ENCODE measurements at regions not wholly inside any gene's neighbourhood (a gene's known extent, or its start where the extent isn't known, plus 50 kb on each side); places are given as distances from the start of the nearest gene placed in this dataset.

DNA sequence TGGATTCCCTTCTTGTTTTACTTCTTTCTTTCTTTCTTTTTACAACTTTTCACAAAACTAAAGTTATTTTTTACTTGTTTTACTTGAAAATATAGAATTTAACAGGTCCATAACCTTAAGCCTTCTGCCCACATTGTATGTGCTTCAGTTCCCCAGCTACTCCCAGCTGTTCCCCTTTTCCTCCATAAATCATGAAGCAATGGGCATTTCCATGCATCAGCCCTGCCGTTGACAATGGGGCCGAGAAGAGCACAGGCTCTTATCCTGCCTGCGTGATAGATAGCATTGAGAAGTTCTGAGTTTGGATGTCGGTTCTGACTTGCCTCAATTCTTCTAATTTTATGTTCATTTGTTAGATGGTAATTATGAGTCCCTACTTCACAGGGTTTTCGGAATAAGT, 583.8 kb downstream of the CDH26 start:
- no peak for DNase-seq

DNA sequence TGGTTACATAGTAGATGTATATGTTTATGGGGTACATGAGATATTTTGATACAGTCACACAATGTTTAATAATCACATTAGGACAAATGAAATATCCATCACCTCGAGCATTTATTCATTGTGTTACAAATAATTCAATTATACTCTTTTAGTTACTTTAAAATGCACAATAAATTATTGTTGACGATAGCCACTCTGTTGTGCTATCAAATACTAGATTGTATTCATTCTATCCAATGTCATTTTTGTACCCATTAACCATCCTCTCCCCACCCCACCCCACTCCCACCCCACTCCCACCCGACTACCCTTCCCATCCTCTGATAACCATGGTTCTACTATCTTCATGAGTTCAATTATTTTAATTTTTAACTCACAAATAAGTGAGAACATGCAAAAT, 585.4 kb downstream of the CDH26 start:
- no peak for DNase-seq

DNA sequence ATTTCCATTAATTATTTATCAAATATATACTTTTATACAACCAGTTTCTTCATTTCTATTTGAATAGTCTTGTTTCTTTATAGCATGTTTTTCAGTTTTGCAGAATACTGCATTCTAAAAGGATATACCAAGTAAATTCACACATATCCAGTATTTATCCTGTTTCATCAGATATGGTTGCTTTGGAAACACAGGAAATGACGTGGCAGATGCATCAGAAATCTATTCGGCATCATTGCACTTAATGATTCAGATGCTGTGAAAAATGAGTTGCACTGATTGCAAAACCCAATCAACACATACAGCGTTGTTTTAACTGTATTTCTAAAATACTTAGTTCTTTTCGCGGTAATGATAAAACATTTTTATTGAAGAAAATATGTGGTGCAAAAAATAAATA, 594.9 kb downstream of the CDH26 start:
- DNase-seq, result no peak

DNA sequence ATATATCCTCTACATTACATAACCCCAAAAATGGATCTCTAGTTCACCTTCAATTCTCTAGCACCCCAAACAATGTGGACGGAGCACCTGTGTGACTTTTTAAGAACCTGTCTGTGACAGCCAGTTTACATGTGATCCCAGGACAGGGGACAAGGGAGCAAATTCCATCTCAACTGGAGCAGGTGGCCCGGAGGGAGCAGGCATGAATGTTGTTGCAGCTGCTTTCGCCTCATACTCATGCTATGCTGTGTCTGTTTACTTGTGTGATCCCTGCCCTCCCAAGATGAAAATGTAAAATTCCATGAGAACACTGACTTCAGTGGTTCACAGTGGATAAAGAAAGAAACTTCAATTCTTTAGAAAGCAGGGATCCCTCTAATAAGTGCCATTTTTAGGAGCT, 600.3 kb downstream of the CDH26 start:
- no peak for DNase-seq

DNA sequence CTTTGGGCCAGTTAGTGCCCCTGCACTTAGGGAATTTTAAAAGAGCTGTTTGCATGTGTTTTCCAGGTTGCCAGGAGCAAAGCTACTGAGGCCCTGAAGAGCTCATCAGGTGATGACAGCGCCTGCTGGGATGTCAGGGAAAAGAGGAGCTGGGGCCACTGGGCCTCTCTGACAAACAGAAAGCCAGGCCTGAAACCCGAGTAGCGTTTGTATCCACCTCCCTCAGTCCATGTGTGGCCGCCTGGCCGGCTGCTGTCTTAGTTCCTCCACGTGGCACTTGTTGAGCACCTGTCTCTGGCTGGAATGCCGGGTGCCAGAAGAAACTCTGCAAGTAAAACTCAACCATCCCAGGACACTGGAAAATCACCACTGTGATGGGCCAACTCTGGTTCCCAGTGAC, 601.2 kb downstream of the CDH26 start:
- peak; percentile 47 for DNase-seq

DNA sequence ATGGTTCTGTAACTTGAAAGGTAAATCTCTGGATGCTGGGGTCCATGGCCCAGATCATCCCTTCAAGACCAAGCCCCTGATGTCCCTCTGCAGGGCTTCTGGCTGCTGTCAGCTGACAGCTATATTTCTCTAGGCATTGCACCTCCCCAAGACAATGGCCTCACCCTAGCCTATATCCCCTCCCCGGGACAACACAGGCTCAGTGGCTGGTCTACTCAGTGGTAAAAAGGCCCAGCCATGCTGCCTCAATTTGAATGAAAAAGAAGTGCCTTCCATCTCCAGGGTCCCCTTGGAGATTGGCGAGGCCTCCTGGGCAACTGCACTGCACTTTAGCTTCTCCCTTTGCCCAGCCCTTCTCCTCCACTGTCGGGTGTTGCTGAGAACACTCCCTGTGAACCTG, 602.8 kb downstream of the CDH26 start:
- DNase-seq, result no peak

DNA sequence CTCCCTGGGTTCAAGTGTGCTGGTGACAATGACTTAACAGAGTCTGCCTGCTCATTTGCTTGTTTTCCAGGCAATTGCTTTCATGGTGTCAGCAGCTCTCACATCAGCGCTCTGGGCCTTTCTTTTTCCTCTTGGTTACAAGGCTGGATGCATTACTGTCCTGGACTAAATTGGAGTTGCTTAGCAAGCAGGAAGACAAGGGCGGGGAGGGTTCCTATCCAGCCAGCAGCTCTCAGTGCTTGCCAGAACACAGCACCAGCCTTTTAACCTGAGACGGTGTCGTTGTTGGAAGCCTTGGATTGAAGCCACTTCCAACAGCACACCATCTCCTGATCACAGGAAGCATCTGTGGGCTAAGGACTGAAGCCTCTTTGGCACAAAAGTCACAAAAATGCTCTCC, 606.9 kb downstream of the CDH26 start:
- no peak for DNase-seq

DNA sequence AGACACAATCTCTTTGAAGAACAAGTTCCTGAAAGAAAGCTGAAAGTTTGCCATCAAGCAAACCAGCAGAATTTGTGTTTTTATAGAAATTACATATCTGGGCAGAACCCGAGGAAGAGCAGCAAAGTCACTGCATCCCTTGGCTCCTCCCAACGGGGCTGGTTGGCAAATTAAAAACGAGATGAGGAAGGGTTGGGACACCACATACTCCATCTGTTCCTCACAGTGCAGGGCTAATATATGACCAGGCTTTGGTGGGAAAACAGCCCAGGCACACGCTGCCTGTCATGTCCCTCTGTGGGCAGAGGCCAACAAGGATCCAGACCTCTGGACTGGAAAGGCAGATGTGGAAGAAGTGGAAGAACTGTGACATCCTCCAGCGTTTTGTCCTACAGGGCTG, 607.3 kb downstream of the CDH26 start:
- DNase-seq, result no peak

DNA sequence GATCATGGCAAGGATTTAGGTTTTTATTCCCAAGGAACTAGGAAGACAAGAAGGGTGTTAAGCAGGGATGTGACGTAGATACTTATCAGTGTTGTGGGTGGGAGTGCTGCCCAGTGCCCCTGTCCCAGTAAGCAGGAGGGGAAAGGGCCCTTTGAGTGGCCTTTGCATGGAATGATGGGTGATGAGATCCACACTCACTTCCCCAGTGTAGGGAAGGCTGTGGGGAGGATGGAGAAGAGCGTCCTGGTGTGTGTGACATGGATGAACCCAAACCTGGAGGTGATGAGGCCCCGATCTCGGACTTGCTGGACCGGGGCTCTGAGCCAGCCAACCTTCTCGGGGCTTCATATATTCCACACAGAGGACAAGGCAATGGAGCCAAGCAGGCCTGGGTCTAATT, 610.9 kb downstream of the CDH26 start:
- no peak for DNase-seq

DNA sequence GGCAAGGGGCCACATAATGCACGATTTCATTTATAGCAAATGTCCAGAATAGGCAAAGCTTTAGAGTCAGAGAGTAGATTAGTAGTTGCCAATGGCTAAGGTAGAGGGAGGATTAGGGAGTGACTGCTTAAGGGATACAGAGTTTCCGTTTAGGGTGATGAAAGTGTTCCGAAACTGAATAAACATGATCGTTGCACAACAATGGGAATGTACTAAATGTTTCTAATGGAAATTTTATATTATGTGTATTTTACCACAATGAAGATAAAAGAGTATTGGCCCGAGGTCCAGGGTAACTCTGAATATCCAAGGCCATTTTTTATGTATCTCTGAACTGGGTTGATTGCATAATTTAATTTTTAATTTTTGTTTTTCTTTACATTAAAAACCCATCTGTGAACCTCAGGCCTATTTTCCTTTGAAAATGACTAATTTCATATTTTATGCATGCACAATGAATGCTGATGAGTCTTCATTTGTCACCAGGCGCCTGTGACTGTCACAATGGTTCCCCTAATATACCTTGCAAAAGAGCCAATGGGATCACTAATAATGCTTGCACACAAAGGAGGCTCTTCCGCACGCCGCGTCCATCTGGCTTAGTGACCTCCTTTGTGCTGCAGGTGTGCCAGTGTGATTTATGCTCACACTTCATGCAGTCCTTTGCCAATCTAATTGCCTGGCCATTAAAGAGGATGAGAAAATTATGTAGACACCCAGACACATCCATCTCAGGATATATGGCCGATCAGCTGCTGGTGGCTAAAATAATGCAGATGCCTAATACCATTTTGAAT, 612.5 kb downstream of the CDH26 start:
- DNase-seq, result no peak

DNA sequence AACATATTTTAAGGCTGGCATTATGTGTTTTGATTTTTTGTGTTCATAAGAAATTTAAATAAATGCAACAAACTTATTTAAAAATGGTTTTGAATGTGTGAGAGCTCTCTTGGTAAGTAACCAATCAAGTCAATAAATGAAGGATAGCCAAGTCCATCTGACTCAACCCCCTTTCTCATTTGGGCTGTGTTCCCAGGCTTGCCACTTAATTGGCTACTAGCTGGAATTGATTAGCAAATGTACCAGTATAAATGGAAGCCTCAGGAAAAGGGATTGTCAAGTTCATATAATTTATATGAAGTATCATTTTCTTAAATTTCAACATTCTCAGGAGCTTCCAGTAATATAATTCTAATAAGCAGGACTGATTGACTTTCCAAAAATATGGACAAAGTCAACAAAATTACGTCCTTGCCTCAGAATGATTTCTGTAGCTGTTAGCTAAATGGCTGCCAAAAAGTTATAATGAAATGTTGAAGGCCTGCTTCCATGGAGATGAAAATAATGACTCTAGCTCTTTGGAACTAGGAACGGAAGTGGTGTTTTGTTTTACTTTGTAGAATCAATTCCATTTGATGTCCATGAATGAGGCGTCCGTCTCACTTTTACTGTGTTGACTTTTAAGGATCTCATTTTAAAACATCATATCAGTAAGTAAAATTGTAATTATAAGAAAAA, 614.9 kb downstream of the CDH26 start:
- DNase-seq, result no peak

DNA sequence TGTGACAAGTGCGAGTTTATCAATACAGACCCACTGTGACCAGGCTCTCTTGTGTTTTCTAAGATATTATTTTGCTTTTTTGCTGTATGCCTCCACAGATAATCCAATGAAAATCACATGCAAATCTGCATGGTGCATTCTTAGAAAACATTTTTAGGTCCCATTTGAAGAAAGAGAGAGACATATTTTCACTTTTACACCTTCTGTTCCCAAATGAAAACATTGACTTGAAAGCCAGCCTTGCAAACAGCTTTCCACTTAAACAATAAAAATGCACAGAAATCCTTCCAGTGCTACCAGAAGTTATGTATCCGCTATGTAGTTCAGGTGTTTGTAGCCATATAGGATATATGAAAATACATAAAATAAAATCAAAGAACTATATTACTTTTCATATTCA, 618.0 kb downstream of the CDH26 start:
- DNase-seq, result no peak

DNA sequence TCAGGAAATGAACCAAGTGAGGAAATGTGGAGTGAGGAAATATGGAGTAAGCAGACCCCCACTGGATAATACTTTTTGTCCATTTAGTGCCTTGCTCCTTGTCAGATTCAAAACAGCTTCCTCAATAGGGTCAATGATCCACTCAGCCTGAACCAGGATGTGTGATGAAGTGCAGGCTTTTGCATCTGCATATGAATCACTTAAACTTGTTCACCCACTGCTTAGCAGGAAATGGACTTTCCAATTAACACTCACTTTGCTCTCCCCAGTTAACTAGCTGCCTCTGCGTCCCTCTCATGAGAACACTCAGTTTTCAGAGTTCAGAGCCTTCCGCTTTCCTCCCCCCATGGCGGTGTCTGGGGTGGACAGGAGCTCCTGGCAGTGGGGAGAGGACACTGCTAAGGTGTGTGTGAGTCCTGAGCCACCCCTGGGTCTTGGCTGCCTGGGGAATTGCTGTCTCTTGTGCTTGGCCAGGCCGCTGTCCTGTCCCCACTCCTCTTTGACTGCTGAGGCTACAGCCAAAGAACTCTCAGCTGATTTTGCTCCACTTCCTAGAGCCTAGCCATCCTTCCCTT, 621.8 kb downstream of the CDH26 start:
- no peak for DNase-seq

DNA sequence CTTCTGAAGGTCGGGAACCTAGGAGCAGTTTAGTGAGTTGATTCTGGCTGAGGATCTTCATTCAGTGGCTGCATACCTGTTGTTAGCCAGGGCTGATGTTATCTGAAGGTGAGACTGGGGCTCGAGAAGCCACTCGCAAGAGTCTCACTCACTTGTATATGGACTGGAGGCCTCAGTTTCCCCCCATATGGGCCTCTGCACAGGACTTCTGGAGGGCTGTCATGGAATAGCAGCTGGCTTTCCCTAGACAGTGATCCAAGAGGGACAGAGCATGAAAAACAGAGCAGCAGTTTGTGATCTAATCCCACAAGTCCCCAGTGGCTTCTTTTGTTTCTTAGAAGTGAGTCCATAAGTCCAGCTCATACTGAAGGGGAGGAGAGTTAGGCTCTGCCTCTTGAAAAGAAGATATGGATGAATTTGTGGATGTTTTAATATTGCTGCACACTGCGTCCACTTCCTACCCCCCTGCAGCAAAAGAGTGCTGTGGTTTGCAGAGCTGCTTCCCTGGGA, 623.4 kb downstream of the CDH26 start:
- no peak for DNase-seq

DNA sequence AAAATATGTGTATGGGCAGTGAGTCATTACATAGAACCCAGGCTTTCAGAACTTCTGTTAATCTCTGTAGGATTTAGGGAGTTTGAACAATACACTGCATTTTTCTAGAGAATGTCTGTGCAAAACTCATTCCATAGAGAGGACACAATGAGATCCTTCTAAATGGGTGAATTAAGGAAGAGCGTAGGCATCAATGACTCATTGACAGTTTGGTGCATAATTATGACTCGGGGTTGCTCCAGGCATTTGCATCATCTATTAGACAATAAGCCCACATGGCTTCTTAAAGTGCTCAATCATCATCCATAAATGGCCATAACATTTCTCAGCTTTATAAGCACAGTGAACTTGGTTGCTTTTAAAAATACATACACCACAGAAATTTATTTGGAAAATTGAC, 625.5 kb downstream of the CDH26 start:
- no peak for DNase-seq

DNA sequence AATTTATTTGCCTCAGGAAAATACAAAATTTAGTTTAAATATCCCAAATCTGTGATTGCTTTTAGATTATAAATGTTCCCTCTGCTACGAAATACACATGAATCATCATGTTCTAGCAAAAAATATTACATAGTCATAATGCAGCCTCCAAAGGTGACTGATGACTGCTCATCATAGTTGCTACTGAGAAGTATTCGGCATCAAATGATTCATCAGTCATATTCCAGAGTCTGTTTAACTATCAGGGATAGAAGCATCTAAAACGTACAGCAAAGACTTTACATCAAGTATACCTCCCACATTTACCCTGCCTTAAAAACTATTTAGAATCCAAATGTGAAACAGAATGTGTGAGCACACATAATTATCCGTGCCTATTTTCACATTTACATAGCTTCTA, 626.0 kb downstream of the CDH26 start:
- DNase-seq, result no peak

DNA sequence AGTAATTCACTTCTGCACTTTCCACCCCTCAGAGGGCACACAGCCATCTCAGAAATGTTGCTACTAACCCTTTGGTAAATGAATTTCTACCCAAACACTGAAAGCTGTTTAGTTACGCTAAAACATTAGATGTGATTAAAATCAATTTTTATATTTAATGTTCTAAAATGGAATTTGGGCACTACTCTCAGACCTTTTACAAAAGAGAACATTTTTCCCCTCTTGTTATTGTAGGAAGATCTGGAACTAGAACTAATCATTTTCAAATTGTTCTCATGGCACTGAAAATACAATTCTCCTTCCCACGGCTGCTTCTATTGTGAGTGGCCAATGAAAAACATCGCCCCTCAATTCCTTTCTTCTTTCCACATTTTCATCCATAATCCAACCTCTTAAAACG, 627.4 kb downstream of the CDH26 start:
- DNase-seq, result no peak

DNA sequence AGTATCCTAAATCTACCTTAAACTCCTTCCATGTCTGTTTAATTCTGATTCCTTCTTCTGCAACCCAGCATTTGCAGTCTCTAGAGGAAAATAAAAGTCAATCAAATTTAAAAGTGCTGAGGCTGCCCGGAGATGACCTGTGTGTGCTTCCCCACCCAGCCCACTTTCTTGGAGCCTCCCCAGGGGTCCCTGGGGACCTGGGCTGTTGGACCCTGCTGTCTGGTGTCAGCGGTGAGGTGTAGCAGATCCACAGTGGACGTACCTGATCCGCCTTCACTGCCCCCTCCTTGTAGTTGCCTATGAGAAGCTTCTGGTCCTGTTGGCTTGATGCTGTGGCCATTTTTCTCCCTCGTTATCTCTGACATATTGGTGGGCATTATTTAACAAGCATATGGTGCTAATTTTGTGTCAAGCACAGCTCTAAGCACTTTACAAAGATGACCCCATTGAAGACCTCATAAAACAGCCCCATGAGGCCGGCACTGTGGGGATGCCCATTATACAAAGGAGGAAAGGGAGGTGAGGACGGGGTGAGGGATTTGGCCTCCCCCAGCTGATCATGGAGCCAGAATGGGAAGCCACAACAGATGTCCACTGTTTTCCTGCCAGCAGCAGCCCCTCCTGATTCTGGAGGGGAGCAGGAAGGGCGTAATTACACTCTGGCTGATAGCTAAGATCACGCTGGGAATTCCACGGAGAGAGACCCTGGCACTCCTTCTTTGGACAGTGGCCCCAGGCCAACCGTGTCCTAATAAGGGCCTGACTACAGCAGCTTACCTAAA, 628.2 kb downstream of the CDH26 start:
- DNase-seq, result no peak

DNA sequence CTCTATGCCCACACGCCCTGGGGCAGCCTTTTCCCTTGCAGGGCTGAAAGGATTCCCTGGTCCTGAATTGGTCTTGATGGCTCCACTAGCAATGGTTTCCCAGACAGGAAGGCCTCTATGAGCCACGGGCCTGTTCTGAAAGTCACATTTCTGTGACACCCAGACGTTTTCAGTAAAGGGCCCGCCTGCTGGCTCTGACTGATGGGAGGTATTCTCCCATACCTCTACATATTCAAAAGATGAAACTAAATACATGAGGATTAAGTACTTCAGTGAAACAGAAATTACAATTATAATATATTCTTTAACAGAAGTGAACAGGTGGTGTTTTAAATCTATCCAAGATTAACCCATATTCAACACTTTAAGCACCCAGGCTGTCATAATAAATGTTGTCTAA, 629.8 kb downstream of the CDH26 start:
- DNase-seq, result no peak

DNA sequence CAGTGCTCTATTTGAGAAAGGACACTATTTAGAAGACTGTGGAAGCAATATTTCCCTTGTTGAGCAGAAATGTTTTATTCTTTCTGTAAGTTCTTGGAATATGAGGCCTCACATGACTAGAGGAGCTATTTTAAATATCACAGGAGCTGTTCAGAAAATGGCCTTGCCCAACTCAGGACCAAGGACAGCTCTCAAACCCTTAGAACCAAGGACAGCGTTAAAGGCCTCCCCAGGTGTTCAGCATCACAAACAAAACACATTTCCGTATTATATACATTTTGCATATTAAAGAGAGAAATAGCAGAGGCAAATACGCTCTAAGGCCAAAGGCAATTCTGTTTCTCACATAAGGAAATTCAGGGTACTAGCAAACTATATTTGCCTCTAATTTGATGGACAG, 631.4 kb downstream of the CDH26 start:
- DNase-seq, result no peak

DNA sequence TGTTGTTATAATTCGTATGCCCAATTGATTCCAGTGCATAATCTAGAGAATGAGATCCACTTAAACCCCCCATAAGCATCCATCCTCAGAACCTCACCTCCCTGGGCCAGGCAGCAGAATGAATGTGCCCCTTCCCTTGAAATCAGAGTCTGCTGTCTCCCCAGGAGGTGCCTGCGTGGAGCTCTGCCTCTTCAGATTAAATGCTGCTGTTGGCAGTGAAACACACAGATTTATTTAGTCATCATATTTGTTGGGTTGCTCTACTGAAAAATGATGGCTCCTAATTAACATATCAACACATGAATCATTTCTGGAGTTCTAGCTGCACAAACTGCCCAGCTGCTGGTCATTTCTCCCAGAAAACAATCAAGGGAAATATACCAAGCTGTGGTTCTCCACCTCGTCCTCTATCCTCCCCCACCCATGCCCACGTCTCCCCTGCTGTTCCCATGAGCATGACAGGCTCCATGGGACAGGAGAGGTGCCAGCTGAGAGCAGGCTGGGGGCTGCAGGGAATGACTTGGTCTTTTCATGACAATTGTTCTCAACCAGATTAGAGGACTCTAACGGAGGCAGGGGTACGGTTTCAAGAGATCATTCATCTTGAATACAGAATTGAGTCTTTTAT, 633.1 kb downstream of the CDH26 start:
- DNase-seq, result no peak

DNA sequence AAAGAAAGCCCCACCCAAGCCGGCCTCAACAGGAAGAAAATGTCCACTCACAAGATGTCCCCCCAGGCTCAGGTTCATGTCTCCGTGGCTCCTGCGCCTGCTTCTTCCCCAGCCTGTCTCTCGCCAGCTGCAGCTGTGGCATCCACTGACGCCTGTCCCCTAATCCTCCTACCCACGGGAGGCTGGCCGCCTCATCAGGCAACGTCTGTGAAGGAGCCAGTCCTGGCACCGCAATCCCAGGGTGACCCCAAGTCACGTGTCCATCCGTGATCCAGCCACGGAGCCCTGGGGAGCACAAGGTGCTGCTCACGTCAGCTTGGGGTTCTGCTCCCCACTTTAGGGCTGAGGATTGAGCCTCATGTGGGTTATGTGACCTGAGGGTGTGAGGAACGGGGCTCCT, 640.3 kb downstream of the CDH26 start:
- DNase-seq, result no peak

DNA sequence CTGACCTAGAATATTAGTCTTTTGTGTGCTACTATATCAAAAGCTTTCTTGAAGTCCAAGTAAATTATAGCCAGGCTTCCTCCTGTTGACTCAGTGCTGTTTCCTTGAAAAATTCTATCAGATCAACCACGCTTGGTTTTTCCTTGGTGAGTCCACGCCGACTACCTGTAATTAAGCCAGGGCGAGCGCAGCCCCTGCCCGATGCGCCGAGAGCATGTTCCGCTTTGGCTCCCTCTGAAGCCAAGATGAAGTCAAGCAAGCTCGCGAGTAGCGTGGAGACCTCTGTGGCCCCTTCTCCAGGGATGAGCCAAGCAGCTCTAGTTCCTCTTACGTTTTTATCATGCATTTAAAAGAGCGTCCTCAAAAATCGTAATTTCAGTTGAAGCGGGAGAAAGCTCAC, 641.2 kb downstream of the CDH26 start:
- DNase-seq, result no peak

Data from NCI-H510A (cell line).